GM19397 (cell line): ENCODE measurements at regions not wholly inside any gene's neighbourhood (a gene's known extent, or its start where the extent isn't known, plus 50 kb on each side); places are given as distances from the start of the nearest gene placed in this dataset.

ENCODE experiments used
- ATAC-seq: cut with Tn5 transposase; IDR thresholded peaks from one replicate; pipeline ENCODE4 v1.9.1; 2021; ENCODE audit warnings: mild to moderate bottlenecking, moderate library complexity; ENCODE audit not compliant: unreplicated experiment

- no peak for ATAC-seq
Measured at GRCh38 chr2:790634-791245, 113.5 kb upstream of the TMEM18 start.

GRCh38 chr2:790081-790480, 112.9 kb upstream of the TMEM18 start:
- no peak for ATAC-seq

- no peak for ATAC-seq
Measured at GRCh38 chr2:789529-789928, 112.3 kb upstream of the TMEM18 start.

GRCh38 chr2:788227-789032, 111.2 kb upstream of the TMEM18 start:
- ATAC-seq, result no peak

- no peak for ATAC-seq
Measured at GRCh38 chr2:784753-785152, 107.5 kb upstream of the TMEM18 start.

GRCh38 chr2:780581-780980, 103.4 kb upstream of the TMEM18 start:
- no peak for ATAC-seq

GRCh38 chr2:780002-780401, 102.8 kb upstream of the TMEM18 start:
- no peak for ATAC-seq

- ATAC-seq, result no peak
Measured at GRCh38 chr2:778731-779350, 101.6 kb upstream of the TMEM18 start.

GRCh38 chr2:777546-777945, 100.3 kb upstream of the TMEM18 start:
- no peak for ATAC-seq

- ATAC-seq, result no peak
Measured at GRCh38 chr2:777051-777450, 99.8 kb upstream of the TMEM18 start.

GRCh38 chr2:776487-776886, 99.3 kb upstream of the TMEM18 start:
- ATAC-seq, result no peak

- no peak for ATAC-seq
Measured at GRCh38 chr2:776038-776437, 98.8 kb upstream of the TMEM18 start.

GRCh38 chr2:774436-774835, 97.2 kb upstream of the TMEM18 start:
- ATAC-seq, result no peak

GRCh38 chr2:773256-774160, 96.3 kb upstream of the TMEM18 start:
- ATAC-seq, result no peak

GRCh38 chr2:771538-771937, 94.3 kb upstream of the TMEM18 start:
- no peak for ATAC-seq

- no peak for ATAC-seq
Measured at GRCh38 chr2:770776-771175, 93.6 kb upstream of the TMEM18 start.

GRCh38 chr2:769771-770170, 92.6 kb upstream of the TMEM18 start:
- ATAC-seq, result no peak

GRCh38 chr2:768451-768850, 91.2 kb upstream of the TMEM18 start:
- no peak for ATAC-seq

- ATAC-seq, result no peak
Measured at GRCh38 chr2:767944-768343, 90.7 kb upstream of the TMEM18 start.

- ATAC-seq, result no peak
Measured at GRCh38 chr2:767440-767839, 90.2 kb upstream of the TMEM18 start.

GRCh38 chr2:766255-766654, 89.0 kb upstream of the TMEM18 start:
- ATAC-seq, result no peak
